ENCODE measurements at regions not wholly inside any gene's neighbourhood (a gene's known extent, or its start where the extent isn't known, plus 50 kb on each side); places are given as distances from the start of the nearest gene placed in this dataset.

DNA sequence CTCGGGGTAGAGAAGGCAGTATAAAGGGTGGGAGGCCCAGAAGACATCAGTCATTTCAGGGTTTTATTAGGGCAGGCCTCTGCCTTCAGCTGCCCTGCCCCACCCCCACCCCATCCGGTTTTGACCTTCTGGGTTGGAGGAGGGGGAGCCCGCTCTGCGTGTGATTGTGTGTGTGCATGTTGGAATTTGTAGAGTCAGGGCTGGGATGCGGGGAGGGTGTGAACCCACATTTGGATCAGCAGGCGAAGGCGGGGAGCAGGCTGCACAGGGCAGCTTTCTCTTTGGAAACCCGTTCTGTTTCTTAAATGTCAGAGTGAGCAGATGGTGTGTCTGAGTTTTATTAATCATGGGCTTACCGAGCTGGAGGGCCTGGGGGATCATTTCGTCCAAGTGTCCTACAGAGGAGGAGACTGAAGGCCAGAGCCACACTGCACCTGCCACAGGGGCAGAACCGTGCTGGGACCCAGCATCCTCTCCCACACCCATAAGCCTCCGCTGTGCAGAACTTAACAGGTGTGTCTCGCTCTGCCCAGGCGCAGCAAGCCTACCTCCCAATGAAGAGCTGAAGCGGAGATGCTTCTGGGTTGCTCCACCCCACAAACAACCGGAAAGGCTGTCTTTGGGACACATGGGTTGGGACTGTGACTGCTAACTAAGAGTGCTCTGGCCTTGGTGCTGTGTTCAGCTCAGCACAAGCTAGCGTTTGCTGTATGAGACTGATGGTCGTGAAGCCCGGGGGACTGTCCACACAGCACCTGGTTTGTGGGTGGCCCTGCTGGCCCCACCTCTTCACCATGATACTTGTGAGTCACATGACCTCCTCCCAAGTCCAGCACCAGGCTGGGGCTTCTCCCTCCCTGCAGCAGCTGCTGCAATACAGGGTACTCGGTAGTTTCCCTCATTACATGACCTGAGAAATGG is 70.9 kb upstream of the GSE1 start:
- no peak overlapping the region for H3K4me3 ChIP-seq (ENCODE audit: low read depth, low read length)
- TF ChIP-seq, protein P1, sequence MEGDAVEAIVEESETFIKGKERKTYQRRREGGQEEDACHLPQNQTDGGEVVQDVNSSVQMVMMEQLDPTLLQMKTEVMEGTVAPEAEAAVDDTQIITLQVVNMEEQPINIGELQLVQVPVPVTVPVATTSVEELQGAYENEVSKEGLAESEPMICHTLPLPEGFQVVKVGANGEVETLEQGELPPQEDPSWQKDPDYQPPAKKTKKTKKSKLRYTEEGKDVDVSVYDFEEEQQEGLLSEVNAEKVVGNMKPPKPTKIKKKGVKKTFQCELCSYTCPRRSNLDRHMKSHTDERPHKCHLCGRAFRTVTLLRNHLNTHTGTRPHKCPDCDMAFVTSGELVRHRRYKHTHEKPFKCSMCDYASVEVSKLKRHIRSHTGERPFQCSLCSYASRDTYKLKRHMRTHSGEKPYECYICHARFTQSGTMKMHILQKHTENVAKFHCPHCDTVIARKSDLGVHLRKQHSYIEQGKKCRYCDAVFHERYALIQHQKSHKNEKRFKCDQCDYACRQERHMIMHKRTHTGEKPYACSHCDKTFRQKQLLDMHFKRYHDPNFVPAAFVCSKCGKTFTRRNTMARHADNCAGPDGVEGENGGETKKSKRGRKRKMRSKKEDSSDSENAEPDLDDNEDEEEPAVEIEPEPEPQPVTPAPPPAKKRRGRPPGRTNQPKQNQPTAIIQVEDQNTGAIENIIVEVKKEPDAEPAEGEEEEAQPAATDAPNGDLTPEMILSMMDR (IDR thresholded peaks at IDR 0.05; ENCODE audit: insufficient read depth, low read length, poor library complexity, severe bottlenecking): no peak
- no peak for DNase-seq (ENCODE audit: low read depth)
- H3K27me3 ChIP-seq (ENCODE audit: control insufficient read depth, insufficient read depth, low read length): peaks cover 10% of the 10 kb centered on the region
- H3K36me3 ChIP-seq (ENCODE audit: control insufficient read depth, insufficient read depth, low read length): no peaks in the 10 kb centered on the region

DNA sequence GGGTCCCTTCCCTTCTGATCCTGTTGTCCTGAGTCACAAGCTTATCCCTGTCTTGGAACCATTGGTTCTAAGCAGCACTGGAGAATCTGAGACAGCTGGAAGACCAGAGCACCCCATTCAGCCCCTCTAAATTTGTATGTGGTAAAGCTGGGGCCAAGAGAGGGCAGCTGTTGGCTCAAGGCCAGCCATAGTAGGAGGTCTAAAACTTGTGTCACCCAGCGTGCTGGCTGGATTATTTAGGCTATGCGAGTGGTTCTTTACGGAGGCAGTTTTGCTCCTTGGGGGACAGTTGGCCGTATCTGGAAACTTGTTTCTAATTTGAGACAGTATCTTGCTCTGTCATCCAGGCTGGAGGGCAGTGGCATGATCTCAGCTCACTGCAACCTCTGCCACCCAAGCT is 69.6 kb upstream of the GSE1 start:
- TF ChIP-seq, protein P1 (IDR thresholded peaks at IDR 0.05; ENCODE audit: insufficient read depth, low read length, poor library complexity, severe bottlenecking): no peak
- H3K27me3 ChIP-seq (ENCODE audit: control insufficient read depth, insufficient read depth, low read length): peaks cover 4% of the 10 kb centered on the region
- no peak for DNase-seq (ENCODE audit: low read depth)
- no peak overlapping the region for H3K4me3 ChIP-seq (ENCODE audit: low read depth, low read length)
- no peaks in the 10 kb centered on the region for H3K36me3 ChIP-seq (ENCODE audit: control insufficient read depth, insufficient read depth, low read length)

GRCh38 chr16:85544016-85544415 is 69.1 kb upstream of the GSE1 start:
- DNase-seq (ENCODE audit: low read depth): no peak
- TF ChIP-seq, protein P1 (IDR thresholded peaks at IDR 0.05; ENCODE audit: insufficient read depth, low read length, poor library complexity, severe bottlenecking): no peak
- Histone ChIP-seq H3K27me3 (ENCODE audit: control insufficient read depth, insufficient read depth, low read length) (peaks cover 4% of the 10 kb centered on the region), H3K4me3 (ENCODE audit: low read depth, low read length) (no peak overlapping the region), H3K36me3 (ENCODE audit: control insufficient read depth, insufficient read depth, low read length) (no peaks in the 10 kb centered on the region)

GRCh38 chr16:85544668-85545067 is 68.5 kb upstream of the GSE1 start:
- Histone ChIP-seq H3K4me3 (ENCODE audit: low read depth, low read length) (no peak overlapping the region), H3K36me3 (ENCODE audit: control insufficient read depth, insufficient read depth, low read length) (no peaks in the 10 kb centered on the region), H3K27me3 (ENCODE audit: control insufficient read depth, insufficient read depth, low read length) (peaks cover 4% of the 10 kb centered on the region)
- TF ChIP-seq, protein P1 (IDR thresholded peaks at IDR 0.05; ENCODE audit: insufficient read depth, low read length, poor library complexity, severe bottlenecking): no peak
- no peak for DNase-seq (ENCODE audit: low read depth)

GRCh38 chr16:85545227-85545818 is 67.8 kb upstream of the GSE1 start:
- Histone ChIP-seq H3K4me3 (ENCODE audit: low read depth, low read length) (no peak overlapping the region), H3K36me3 (ENCODE audit: control insufficient read depth, insufficient read depth, low read length) (no peaks in the 10 kb centered on the region), H3K27me3 (ENCODE audit: control insufficient read depth, insufficient read depth, low read length) (peaks cover 4% of the 10 kb centered on the region)
- DNase-seq (ENCODE audit: low read depth): no peak
- TF ChIP-seq, protein P1 (IDR thresholded peaks at IDR 0.05; ENCODE audit: insufficient read depth, low read length, poor library complexity, severe bottlenecking): no peak

Data from kidney epithelial cell (primary cell).